Adrenal gland (tissue), 5 donors: ENCODE measurements at regions not wholly inside any gene's neighbourhood (a gene's known extent, or its start where the extent isn't known, plus 50 kb on each side); places are given as distances from the start of the nearest gene placed in this dataset.

Experiments used
- POLR2A ChIP-seq, 2 donors: fragments of 450-650 bp; IDR thresholded peaks; one replicate each; pipeline ENCODE4 v1.6.1; 2017; ENCODE audit warnings: antibody characterized with exemption in 2 of 2, mild to moderate bottlenecking in 2 of 2, moderate library complexity in 1 of 2
- TF ChIP-seq, protein P1 (sequence below), 6 experiments: fragments of 450-650 bp in 4 of 6; fragments of 200-600 bp in 2 of 6; sonication (generic) in 1 of 6; IDR thresholded peaks; 1 replicate in 5 of 6; 2 replicates in 1 of 6; pipeline versions ENCODE4 v1.5.1 to v1.8.0; 2016 to 2021; ENCODE audit warnings: antibody characterized with exemption in 6 of 6, mild to moderate bottlenecking in 2 of 6, moderate library complexity in 1 of 6
- donor health status: DM: no; HTN: no; CAD: no.

DNA sequence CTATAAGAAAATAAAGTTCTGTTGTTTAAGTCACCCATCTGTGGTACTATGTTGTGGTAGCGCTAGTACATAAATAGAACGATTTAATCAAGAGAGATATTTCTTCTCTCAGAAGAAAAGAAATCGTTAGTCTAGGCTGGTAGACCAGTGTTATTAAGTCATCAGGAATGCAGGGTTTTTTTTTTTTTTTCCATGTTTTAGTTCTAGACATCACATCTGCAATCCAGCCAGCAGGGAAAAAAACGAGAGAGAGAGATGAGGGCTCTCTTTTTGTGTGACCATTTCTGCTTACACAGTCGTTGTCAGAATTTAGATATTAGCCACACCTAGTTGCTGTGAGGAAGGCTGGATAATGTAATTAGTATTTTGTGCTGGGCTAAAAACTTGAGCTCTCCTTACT, 417.4 kb downstream of the TMA16 start:
- no peak for TF ChIP-seq POLR2A (IDR thresholded peaks at IDR 0.05)
- TF ChIP-seq, protein P1, sequence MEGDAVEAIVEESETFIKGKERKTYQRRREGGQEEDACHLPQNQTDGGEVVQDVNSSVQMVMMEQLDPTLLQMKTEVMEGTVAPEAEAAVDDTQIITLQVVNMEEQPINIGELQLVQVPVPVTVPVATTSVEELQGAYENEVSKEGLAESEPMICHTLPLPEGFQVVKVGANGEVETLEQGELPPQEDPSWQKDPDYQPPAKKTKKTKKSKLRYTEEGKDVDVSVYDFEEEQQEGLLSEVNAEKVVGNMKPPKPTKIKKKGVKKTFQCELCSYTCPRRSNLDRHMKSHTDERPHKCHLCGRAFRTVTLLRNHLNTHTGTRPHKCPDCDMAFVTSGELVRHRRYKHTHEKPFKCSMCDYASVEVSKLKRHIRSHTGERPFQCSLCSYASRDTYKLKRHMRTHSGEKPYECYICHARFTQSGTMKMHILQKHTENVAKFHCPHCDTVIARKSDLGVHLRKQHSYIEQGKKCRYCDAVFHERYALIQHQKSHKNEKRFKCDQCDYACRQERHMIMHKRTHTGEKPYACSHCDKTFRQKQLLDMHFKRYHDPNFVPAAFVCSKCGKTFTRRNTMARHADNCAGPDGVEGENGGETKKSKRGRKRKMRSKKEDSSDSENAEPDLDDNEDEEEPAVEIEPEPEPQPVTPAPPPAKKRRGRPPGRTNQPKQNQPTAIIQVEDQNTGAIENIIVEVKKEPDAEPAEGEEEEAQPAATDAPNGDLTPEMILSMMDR (IDR thresholded peaks at IDR 0.05), result no peak
